ENCODE measurements at regions not wholly inside any gene's neighbourhood (a gene's known extent, or its start where the extent isn't known, plus 50 kb on each side); places are given as distances from the start of the nearest gene placed in this dataset.

DNA sequence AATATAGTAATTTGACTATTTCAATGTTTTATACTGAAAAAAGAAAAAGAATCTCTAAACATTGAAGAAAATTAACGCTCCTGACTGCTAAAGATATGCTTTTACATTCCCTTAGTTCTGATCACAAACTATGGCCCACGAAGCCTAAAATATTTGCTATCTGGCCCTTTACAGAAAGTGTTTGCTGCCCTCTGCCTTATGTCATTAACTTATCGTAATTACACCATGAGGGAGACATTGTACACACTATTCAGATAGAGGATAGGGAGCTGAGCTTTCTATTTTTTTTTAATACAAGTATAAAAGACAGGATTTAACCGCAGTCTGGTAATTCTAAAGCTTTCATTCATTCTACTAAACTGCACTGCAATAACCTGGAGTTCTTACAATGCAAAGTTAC is 393.1 kb upstream of the DCC start:
- H3K9ac ChIP-seq (ENCODE audit: insufficient read depth in 1 of 2, low read depth in 2 of 2, low read length in 2 of 2): no peak overlapping the region
- no peak overlapping the region for H3K27ac ChIP-seq (ENCODE audit: extremely low read depth, low read depth, low read length)

DNA sequence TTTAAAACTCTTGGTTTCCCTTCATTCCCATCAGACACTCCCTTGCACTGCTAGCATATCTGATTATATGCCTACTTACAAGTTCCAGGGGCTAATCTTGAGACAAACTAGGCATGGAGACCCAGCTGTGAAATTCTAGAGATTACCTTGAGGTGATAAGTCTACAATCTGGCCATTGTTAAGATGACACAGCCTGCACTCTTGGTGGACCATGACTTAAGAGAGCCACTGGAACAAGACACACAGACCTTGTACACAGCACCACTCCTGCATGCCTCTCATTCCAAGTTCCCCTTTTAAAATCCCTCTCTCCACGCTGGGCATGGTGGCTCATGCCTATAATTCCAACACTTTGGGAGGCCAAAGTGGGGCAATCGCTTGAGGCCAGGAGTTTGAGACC is 387.2 kb upstream of the DCC start:
- H3K9ac ChIP-seq (ENCODE audit: insufficient read depth in 1 of 2, low read depth in 2 of 2, low read length in 2 of 2): no peak overlapping the region
- H3K27ac ChIP-seq (ENCODE audit: extremely low read depth, low read depth, low read length): no peak overlapping the region
- intact Hi-C loops (cut with micrococcal nuclease): no loop called here
- POLR2A ChIA-PET: no interaction called here
- no peaks in the 10 kb centered on the region for H3K79me2 ChIP-seq (ENCODE audit: control insufficient read depth, insufficient read depth, low read length)
- H3K9me1 ChIP-seq (ENCODE audit: control insufficient read depth, insufficient read depth, low read length): no peaks in the 10 kb centered on the region
- no peak overlapping the region for H2AFZ ChIP-seq (ENCODE audit: low read depth, low read length)
- no peaks in the 10 kb centered on the region for H3K27me3 ChIP-seq (ENCODE audit: control insufficient read depth in 2 of 2, insufficient read depth in 2 of 2, low read length in 2 of 2)
- H4K20me1 ChIP-seq (replicated peaks; ENCODE audit: control insufficient read depth, insufficient read depth, low read length): no peaks in the 10 kb centered on the region
- H3K9me3 ChIP-seq (replicated peaks; ENCODE audit: control insufficient read depth, insufficient read depth, low read depth, low read length): no peaks in the 10 kb centered on the region
- no peaks in the 10 kb centered on the region for H3K4me1 ChIP-seq (replicated peaks in 1 of 2; ENCODE audit: control insufficient read depth in 2 of 2, insufficient read depth in 2 of 2, low read length in 2 of 2)
- in situ Hi-C loops (cut with MboI): no loop called here
- DNase-seq (ENCODE audit: extremely low read depth in 1 of 4, low spot score in 3 of 4) (no peak), ATAC-seq (no peak), FAIRE-seq (no peak)
- H3K4me3 ChIP-seq: no peak overlapping the region
- WGBS (ENCODE audit: insufficient coverage, low coverage, missing lambda C conversion rate): 0% methylated on average over 2 of the region's 2 CpGs
- no TSS peak for BruUV-seq (replicated peaks)
- H3K36me3 ChIP-seq (ENCODE audit: control insufficient read depth, insufficient read depth, low read length): no peaks in the 10 kb centered on the region
- CTCF ChIA-PET (ENCODE audit: low intra/inter-chr PET ratio): no interaction called here
- no peak overlapping the region for H3K4me2 ChIP-seq (ENCODE audit: insufficient read depth, low read length)
- TF ChIP-seq, protein P1, sequence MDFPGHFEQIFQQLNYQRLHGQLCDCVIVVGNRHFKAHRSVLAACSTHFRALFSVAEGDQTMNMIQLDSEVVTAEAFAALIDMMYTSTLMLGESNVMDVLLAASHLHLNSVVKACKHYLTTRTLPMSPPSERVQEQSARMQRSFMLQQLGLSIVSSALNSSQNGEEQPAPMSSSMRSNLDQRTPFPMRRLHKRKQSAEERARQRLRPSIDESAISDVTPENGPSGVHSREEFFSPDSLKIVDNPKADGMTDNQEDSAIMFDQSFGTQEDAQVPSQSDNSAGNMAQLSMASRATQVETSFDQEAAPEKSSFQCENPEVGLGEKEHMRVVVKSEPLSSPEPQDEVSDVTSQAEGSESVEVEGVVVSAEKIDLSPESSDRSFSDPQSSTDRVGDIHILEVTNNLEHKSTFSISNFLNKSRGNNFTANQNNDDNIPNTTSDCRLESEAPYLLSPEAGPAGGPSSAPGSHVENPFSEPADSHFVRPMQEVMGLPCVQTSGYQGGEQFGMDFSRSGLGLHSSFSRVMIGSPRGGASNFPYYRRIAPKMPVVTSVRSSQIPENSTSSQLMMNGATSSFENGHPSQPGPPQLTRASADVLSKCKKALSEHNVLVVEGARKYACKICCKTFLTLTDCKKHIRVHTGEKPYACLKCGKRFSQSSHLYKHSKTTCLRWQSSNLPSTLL (IDR thresholded peaks at IDR 0.05): no peak
- TF ChIP-seq ZNF3 (CRISPR knock-in tag; IDR thresholded peaks at IDR 0.05): no peak
- no peak for TF ChIP-seq HDAC2 (IDR thresholded peaks at IDR 0.05)
- TF ChIP-seq, protein P2, sequence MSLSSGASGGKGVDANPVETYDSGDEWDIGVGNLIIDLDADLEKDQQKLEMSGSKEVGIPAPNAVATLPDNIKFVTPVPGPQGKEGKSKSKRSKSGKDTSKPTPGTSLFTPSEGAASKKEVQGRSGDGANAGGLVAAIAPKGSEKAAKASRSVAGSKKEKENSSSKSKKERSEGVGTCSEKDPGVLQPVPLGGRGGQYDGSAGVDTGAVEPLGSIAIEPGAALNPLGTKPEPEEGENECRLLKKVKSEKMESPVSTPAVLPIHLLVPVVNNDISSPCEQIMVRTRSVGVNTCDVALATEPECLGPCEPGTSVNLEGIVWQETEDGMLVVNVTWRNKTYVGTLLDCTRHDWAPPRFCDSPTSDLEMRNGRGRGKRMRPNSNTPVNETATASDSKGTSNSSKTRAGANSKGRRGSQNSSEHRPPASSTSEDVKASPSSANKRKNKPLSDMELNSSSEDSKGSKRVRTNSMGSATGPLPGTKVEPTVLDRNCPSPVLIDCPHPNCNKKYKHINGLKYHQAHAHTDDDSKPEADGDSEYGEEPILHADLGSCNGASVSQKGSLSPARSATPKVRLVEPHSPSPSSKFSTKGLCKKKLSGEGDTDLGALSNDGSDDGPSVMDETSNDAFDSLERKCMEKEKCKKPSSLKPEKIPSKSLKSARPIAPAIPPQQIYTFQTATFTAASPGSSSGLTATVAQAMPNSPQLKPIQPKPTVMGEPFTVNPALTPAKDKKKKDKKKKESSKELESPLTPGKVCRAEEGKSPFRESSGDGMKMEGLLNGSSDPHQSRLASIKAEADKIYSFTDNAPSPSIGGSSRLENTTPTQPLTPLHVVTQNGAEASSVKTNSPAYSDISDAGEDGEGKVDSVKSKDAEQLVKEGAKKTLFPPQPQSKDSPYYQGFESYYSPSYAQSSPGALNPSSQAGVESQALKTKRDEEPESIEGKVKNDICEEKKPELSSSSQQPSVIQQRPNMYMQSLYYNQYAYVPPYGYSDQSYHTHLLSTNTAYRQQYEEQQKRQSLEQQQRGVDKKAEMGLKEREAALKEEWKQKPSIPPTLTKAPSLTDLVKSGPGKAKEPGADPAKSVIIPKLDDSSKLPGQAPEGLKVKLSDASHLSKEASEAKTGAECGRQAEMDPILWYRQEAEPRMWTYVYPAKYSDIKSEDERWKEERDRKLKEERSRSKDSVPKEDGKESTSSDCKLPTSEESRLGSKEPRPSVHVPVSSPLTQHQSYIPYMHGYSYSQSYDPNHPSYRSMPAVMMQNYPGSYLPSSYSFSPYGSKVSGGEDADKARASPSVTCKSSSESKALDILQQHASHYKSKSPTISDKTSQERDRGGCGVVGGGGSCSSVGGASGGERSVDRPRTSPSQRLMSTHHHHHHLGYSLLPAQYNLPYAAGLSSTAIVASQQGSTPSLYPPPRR (CRISPR knock-in tag; IDR thresholded peaks at IDR 0.05; ENCODE audit: borderline replicate concordance): no peak
- no peak for TF ChIP-seq HNRNPLL (IDR thresholded peaks at IDR 0.05; ENCODE audit: low read depth, low read length, poor library complexity, severe bottlenecking)

More for the DNA sequence above, 393.1 kb upstream of the DCC start:
- ATAC-seq (no peak), DNase-seq (ENCODE audit: extremely low read depth in 1 of 4, low spot score in 3 of 4) (no peak), FAIRE-seq (no peak)
- no peaks in the 10 kb centered on the region for H3K36me3 ChIP-seq (ENCODE audit: control insufficient read depth, insufficient read depth, low read length)
- ChIA-PET POLR2A (no interaction called here), CTCF (ENCODE audit: low intra/inter-chr PET ratio) (no interaction called here)
- no TSS peak for BruUV-seq (replicated peaks)
- in situ Hi-C loops (cut with MboI): no loop called here
- H3K9me3 ChIP-seq (replicated peaks; ENCODE audit: control insufficient read depth, insufficient read depth, low read depth, low read length): no peaks in the 10 kb centered on the region
- H3K79me2 ChIP-seq (ENCODE audit: control insufficient read depth, insufficient read depth, low read length): no peaks in the 10 kb centered on the region
- no peaks in the 10 kb centered on the region for H4K20me1 ChIP-seq (replicated peaks; ENCODE audit: control insufficient read depth, insufficient read depth, low read length)
- intact Hi-C loops (cut with micrococcal nuclease): no loop called here
- H3K4me1 ChIP-seq (replicated peaks in 1 of 2; ENCODE audit: control insufficient read depth in 2 of 2, insufficient read depth in 2 of 2, low read length in 2 of 2): no peaks in the 10 kb centered on the region
- H3K9me1 ChIP-seq (ENCODE audit: control insufficient read depth, insufficient read depth, low read length): no peaks in the 10 kb centered on the region
- no peak overlapping the region for H3K4me3 ChIP-seq
- WGBS (ENCODE audit: insufficient coverage, low coverage, missing lambda C conversion rate): 2% methylated on average over 4 of the region's 4 CpGs
- no peak overlapping the region for H2AFZ ChIP-seq (ENCODE audit: low read depth, low read length)
- no peaks in the 10 kb centered on the region for H3K27me3 ChIP-seq (ENCODE audit: control insufficient read depth in 2 of 2, insufficient read depth in 2 of 2, low read length in 2 of 2)
- H3K4me2 ChIP-seq (ENCODE audit: insufficient read depth, low read length): no peak overlapping the region
- TF ChIP-seq, protein P3, sequence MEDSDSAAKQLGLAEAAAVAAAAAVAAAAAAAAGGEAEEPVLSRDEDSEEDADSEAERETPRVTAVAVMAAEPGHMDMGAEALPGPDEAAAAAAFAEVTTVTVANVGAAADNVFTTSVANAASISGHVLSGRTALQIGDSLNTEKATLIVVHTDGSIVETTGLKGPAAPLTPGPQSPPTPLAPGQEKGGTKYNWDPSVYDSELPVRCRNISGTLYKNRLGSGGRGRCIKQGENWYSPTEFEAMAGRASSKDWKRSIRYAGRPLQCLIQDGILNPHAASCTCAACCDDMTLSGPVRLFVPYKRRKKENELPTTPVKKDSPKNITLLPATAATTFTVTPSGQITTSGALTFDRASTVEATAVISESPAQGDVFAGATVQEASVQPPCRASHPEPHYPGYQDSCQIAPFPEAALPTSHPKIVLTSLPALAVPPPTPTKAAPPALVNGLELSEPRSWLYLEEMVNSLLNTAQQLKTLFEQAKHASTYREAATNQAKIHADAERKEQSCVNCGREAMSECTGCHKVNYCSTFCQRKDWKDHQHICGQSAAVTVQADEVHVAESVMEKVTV (CRISPR knock-in tag; IDR thresholded peaks at IDR 0.05): no peak
- no peak for TF ChIP-seq XRCC4 (IDR thresholded peaks at IDR 0.05; ENCODE audit: extremely low read depth, insufficient read depth, insufficient read length)
- no peak for TF ChIP-seq ZKSCAN8 (CRISPR knock-in tag; IDR thresholded peaks at IDR 0.05)
- no peak for TF ChIP-seq ZNF561 (CRISPR knock-in tag; conservative IDR thresholded peaks at IDR 0.05)

Measured in K562 (cell line).